IMR-90 (cell line): ENCODE measurements at regions not wholly inside any gene's neighbourhood (a gene's known extent, or its start where the extent isn't known, plus 50 kb on each side); places are given as distances from the start of the nearest gene placed in this dataset.

Experiments used
- ATAC-seq: fragments of 200-7000 bp; cut with Tn5 transposase; 2 replicates; pipeline ENCODE4 v1.9.1; 2020; ENCODE audit warnings: low read depth, mild to moderate bottlenecking, moderate library complexity
- BruUV-seq: library from RNA; stranded (reverse); fragments of 400-500 nt; replicated peaks from 2 replicates; lab custom pipeline; 2021; lab: Mats Ljungman, UMichigan
- CTCF ChIA-PET: fragments of 300-600 bp; formaldehyde crosslinking; extraction: SDS; loops from one replicate; lab custom pipeline; 2021; ENCODE audit warnings: antibody characterized with exemption; lab: Yijun Ruan, JAX
- POLR2A ChIA-PET: fragments of 300-600 bp; sonication (Branson Sonifier 250); formaldehyde crosslinking; loops from one replicate; lab custom pipeline; 2022; ENCODE audit warnings: antibody characterized with exemption; ENCODE audit not compliant: unreplicated experiment; lab: Charles Lee
- DNase-seq: peaks from one replicate; pipeline ENCODE4 v3.0.0; 2013
- H2AFZ ChIP-seq: replicated peaks from 2 replicates; pipeline ENCODE3; 2013; ENCODE audit warnings: low read length, mild to moderate bottlenecking; ENCODE audit not compliant: poor library complexity
- H2AK5ac ChIP-seq: 2 replicates; pipeline ENCODE4 v1.6.1; 2013; ENCODE audit warnings: low read depth, low read length, inconsistent platforms
- H2AK9ac ChIP-seq: replicated peaks from 2 replicates; pipeline ENCODE3; 2013; ENCODE audit warnings: mild to moderate bottlenecking, low read depth, low read length, moderate library complexity; ENCODE audit not compliant: poor library complexity
- H2BK120ac ChIP-seq: 2 replicates; pipeline ENCODE4 v1.6.1; 2013; ENCODE audit warnings: low read depth, low read length, inconsistent platforms
- H2BK15ac ChIP-seq: 3 replicates; pipeline ENCODE4 v1.6.1; 2013; ENCODE audit warnings: low read depth, low read length, inconsistent platforms
- H2BK20ac ChIP-seq: 2 replicates; pipeline ENCODE4 v1.6.1; 2013; ENCODE audit warnings: low read depth, mild to moderate bottlenecking, inconsistent platforms, low read length, moderate library complexity
- H2BK5ac ChIP-seq: 2 replicates; pipeline ENCODE4 v1.6.1; 2013; ENCODE audit warnings: mild to moderate bottlenecking, low read depth, low read length, inconsistent platforms; ENCODE audit not compliant: poor library complexity, severe bottlenecking
- H3K14ac ChIP-seq: replicated peaks from 2 replicates; pipeline ENCODE4 v1.6.1; 2013; ENCODE audit warnings: low read depth, low read length, inconsistent platforms
- H3K18ac ChIP-seq: 2 replicates; pipeline ENCODE4 v1.6.1; 2013; ENCODE audit warnings: low read depth, low read length, control low read depth
- H3K23ac ChIP-seq: 2 replicates; pipeline ENCODE4 v1.6.1; 2013; ENCODE audit warnings: low read depth, low read length, inconsistent platforms
- H3K27ac ChIP-seq: 2 replicates; pipeline ENCODE4 v1.5.1; 2013; ENCODE audit warnings: mild to moderate bottlenecking, control low read depth, low read length; ENCODE audit not compliant: insufficient read depth
- H3K27me3 ChIP-seq: 2 replicates; pipeline ENCODE4 v1.6.1; 2013; ENCODE audit warnings: low read length; ENCODE audit not compliant: control insufficient read depth, insufficient read depth
- H3K36me3 ChIP-seq: 2 replicates; pipeline ENCODE4 v1.6.1; 2013; ENCODE audit warnings: low read length, mixed read lengths; ENCODE audit not compliant: control insufficient read depth, insufficient read depth
- H3K4ac ChIP-seq: 2 replicates; pipeline ENCODE4 v1.6.1; 2013; ENCODE audit warnings: low read depth, low read length, inconsistent platforms
- H3K4me1 ChIP-seq: 2 replicates; pipeline ENCODE4 v1.6.1; 2013; ENCODE audit warnings: low read length, mixed read lengths; ENCODE audit not compliant: control insufficient read depth, insufficient read depth
- H3K4me2 ChIP-seq: 2 replicates; pipeline ENCODE4 v1.6.1; 2013; ENCODE audit warnings: low read depth, mild to moderate bottlenecking, control low read depth, low read length, moderate library complexity
- H3K4me3 ChIP-seq: 2 replicates; pipeline ENCODE4 v1.5.1; 2013; ENCODE audit warnings: low read depth, mild to moderate bottlenecking, control low read depth, low read length, moderate library complexity; ENCODE audit not compliant: insufficient read depth
- H3K56ac ChIP-seq: 2 replicates; pipeline ENCODE4 v1.6.1; 2013; ENCODE audit warnings: low read length, inconsistent platforms; ENCODE audit not compliant: insufficient read depth; ENCODE audit errors: extremely low read depth
- H3K79me1 ChIP-seq, 2 experiments: 2 replicates each; pipeline ENCODE4 v1.6.1; 2013; ENCODE audit warnings: low read length in 2 of 2, inconsistent platforms in 1 of 2, low read depth in 1 of 2
- H3K9ac ChIP-seq: 2 replicates; pipeline ENCODE4 v1.6.1; 2013; ENCODE audit warnings: low read depth, low read length, control low read depth
- H3K9me1 ChIP-seq: 2 replicates; pipeline ENCODE4 v1.6.1; 2013; ENCODE audit warnings: low read length, inconsistent platforms; ENCODE audit not compliant: insufficient read depth
- H3K9me3 ChIP-seq: 2 replicates; pipeline ENCODE4 v1.6.1; 2013; ENCODE audit warnings: low read length; ENCODE audit not compliant: control insufficient read depth, insufficient read depth
- H4K20me1 ChIP-seq: 2 replicates; pipeline ENCODE4 v1.6.1; 2013; ENCODE audit warnings: low read length, inconsistent platforms; ENCODE audit not compliant: insufficient read depth
- H4K5ac ChIP-seq: 2 replicates; pipeline ENCODE4 v1.6.1; 2013; ENCODE audit warnings: mild to moderate bottlenecking, low read depth, low read length, control low read depth
- H4K8ac ChIP-seq, 2 experiments: 2 replicates each; pipeline ENCODE4 v1.6.1; 2013; ENCODE audit warnings: low read depth in 2 of 2, low read length in 2 of 2, control low read depth in 1 of 2, inconsistent platforms in 1 of 2
- H4K91ac ChIP-seq: 2 replicates; pipeline ENCODE4 v1.6.1; 2013; ENCODE audit warnings: low read depth, low read length, inconsistent platforms; ENCODE audit not compliant: insufficient read depth
- BHLHE40 ChIP-seq: fragments of 150-350 bp; IDR thresholded peaks from 2 replicates; pipeline ENCODE4 v1.6.1; 2016; ENCODE audit warnings: mild to moderate bottlenecking, low read depth, low read length
- CEBPB ChIP-seq: IDR thresholded peaks from 2 replicates; pipeline ENCODE4 v1.6.1; 2012; ENCODE audit warnings: low read depth, low read length, improper control_type of control experiment
- CHD1 ChIP-seq: IDR thresholded peaks from 2 replicates; pipeline ENCODE4 v1.6.1; 2012; ENCODE audit warnings: low read depth, low read length, improper control_type of control experiment
- ELK1 ChIP-seq: fragments of 150-350 bp; IDR thresholded peaks from 2 replicates; pipeline ENCODE4 v1.6.1; 2016; ENCODE audit warnings: low read depth, mild to moderate bottlenecking, low read length, moderate library complexity, borderline replicate concordance
- FOS ChIP-seq: fragments of 150-350 bp; IDR thresholded peaks from 2 replicates; pipeline ENCODE4 v1.6.1; 2016; ENCODE audit warnings: low read depth, low read length
- MAFK ChIP-seq: IDR thresholded peaks from 2 replicates; pipeline ENCODE4 v1.6.1; 2012; ENCODE audit warnings: low read depth, low read length, improper control_type of control experiment
- MAZ ChIP-seq: IDR thresholded peaks from 2 replicates; pipeline ENCODE4 v1.6.1; 2012; ENCODE audit warnings: low read depth, mild to moderate bottlenecking, low read length, improper control_type of control experiment, moderate library complexity, borderline replicate concordance
- RCOR1 ChIP-seq: IDR thresholded peaks from 2 replicates; pipeline ENCODE4 v1.6.1; 2012; ENCODE audit warnings: mild to moderate bottlenecking, low read length, improper control_type of control experiment; ENCODE audit not compliant: insufficient replicate concordance
- RFX5 ChIP-seq: IDR thresholded peaks from 2 replicates; pipeline ENCODE4 v1.8.0; 2012; ENCODE audit warnings: low read depth, mild to moderate bottlenecking, low read length, moderate library complexity
- SMC3 ChIP-seq: fragments of 150-350 bp; IDR thresholded peaks from 2 replicates; pipeline ENCODE4 v1.6.1; 2016; ENCODE audit warnings: low read depth, mild to moderate bottlenecking, antibody characterized with exemption, low read length, moderate library complexity
- WGBS, 2 experiments: methylation state at CpG; one replicate each; pipeline versions ENCODE4 v1.1.5 to v1.1.7; 2013; ENCODE audit warnings: missing lambda C conversion rate in 2 of 2; ENCODE audit not compliant: insufficient read length in 1 of 2; ENCODE audit errors: extremely low coverage in 2 of 2; 5-methylcytosine and 5-hydroxymethylcytosine counted together
- dilution Hi-C: fragments of 300-500 bp; cut with HindIII; formaldehyde crosslinking; loops from one replicate; pipeline ENCODE4 v1.14.3; 2018; ENCODE audit warnings: low sequenced_read_pairs; ENCODE audit not compliant: unreplicated experiment
- in situ Hi-C: fragments of 300-500 bp; cut with MboI; formaldehyde crosslinking; loops from 3 replicates; pipeline ENCODE4 v1.14.3; 2019; ENCODE audit warnings: low sequenced_read_pairs, inconsistent platforms, mixed read lengths
- intact Hi-C: fragments of 100-400 bp; cut with micrococcal nuclease; formaldehyde crosslinking; loops from 2 replicates; pipeline ENCODE4 v1.10.0; 2022
- TF ChIP-seq, protein P1 (sequence below): conservative IDR thresholded peaks from 2 replicates; pipeline ENCODE4 v1.5.1; 2012; ENCODE audit warnings: mild to moderate bottlenecking, low read depth, low read length, improper control_type of control experiment
- TF ChIP-seq, protein P2 (sequence below): fragments of 150-350 bp; IDR thresholded peaks from 2 replicates; pipeline ENCODE4 v1.6.1; 2017; ENCODE audit warnings: mild to moderate bottlenecking, antibody characterized with exemption, low read length, low read depth

DNA sequence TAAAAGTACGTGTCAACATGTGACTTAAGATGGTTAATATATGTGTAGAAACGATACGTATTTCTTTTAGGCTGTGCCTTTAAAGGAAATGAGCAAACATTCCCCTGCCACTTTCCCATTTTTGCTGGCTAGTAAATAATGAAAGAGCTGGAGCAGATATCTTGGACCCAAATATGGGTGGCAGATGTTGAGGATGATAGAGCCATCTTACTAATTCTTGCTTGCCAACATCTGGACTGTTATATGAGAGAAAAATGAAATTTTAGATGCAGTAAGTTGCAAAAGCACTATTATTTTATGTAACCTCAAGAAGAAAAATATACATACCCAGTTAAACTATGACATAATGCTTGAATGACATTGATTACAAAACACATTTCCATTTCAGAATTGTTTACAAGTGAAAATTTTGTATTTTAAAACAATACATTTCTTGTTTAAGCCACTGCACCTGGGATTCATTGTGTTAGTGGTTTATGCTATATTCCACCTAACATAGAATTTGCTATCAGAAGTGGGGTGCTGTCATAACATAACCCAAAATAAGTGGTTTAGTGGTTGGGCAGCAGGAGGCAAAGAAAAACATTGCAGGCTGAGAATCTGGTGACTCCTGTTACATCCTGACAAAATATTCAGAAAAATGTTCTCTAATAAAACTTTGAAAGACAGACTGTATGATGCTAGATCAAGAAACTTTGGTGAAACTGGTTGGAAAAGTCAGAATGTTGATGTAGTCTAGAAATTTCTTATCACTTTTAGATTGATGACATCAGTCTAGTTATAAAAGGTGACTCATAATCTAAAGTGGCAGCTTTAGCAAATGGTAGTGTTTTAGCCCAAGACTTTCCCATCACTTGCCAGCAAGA is 305.0 kb downstream of the PTEN start:
- H3K4me3 ChIP-seq: no peak overlapping the region
- no peaks in the 10 kb centered on the region for H3K79me1 ChIP-seq
- H2BK5ac ChIP-seq: no peak overlapping the region
- no peak overlapping the region for H3K23ac ChIP-seq
- no peak overlapping the region for H3K4ac ChIP-seq
- no peak overlapping the region for H3K56ac ChIP-seq
- no peak overlapping the region for H4K5ac ChIP-seq
- no peak overlapping the region for H4K8ac ChIP-seq
- no peak overlapping the region for H2BK120ac ChIP-seq
- H3K27me3 ChIP-seq: no peaks in the 10 kb centered on the region
- H3K27ac ChIP-seq: no peak overlapping the region
- H4K91ac ChIP-seq: no peak overlapping the region
- no peaks in the 10 kb centered on the region for H3K4me1 ChIP-seq
- H2AK9ac ChIP-seq: no peak overlapping the region
- in situ Hi-C loops: no loop called here
- POLR2A ChIA-PET: no interaction called here
- H3K36me3 ChIP-seq: no peaks in the 10 kb centered on the region
- no peak overlapping the region for H3K9ac ChIP-seq
- H2AFZ ChIP-seq: no peak overlapping the region
- H2AK5ac ChIP-seq: no peak overlapping the region
- no CpG with 5 or more reads among the region's 3 CpGs for WGBS, 2 experiments
- no peaks in the 10 kb centered on the region for H3K9me1 ChIP-seq
- no TSS peak for BruUV-seq
- ATAC-seq: no peak
- TF ChIP-seq RFX5 (no peak), BHLHE40 (no peak), ELK1 (no peak), MAZ (no peak), SMC3 (no peak), CHD1 (no peak), CEBPB (no peak), MAFK (no peak), FOS (no peak), RCOR1 (no peak)
- TF ChIP-seq, protein P1, sequence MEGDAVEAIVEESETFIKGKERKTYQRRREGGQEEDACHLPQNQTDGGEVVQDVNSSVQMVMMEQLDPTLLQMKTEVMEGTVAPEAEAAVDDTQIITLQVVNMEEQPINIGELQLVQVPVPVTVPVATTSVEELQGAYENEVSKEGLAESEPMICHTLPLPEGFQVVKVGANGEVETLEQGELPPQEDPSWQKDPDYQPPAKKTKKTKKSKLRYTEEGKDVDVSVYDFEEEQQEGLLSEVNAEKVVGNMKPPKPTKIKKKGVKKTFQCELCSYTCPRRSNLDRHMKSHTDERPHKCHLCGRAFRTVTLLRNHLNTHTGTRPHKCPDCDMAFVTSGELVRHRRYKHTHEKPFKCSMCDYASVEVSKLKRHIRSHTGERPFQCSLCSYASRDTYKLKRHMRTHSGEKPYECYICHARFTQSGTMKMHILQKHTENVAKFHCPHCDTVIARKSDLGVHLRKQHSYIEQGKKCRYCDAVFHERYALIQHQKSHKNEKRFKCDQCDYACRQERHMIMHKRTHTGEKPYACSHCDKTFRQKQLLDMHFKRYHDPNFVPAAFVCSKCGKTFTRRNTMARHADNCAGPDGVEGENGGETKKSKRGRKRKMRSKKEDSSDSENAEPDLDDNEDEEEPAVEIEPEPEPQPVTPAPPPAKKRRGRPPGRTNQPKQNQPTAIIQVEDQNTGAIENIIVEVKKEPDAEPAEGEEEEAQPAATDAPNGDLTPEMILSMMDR: no peak
- TF ChIP-seq, protein P2, sequence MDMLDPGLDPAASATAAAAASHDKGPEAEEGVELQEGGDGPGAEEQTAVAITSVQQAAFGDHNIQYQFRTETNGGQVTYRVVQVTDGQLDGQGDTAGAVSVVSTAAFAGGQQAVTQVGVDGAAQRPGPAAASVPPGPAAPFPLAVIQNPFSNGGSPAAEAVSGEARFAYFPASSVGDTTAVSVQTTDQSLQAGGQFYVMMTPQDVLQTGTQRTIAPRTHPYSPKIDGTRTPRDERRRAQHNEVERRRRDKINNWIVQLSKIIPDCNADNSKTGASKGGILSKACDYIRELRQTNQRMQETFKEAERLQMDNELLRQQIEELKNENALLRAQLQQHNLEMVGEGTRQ: no peak
- H3K14ac ChIP-seq: no peak overlapping the region
- no peak overlapping the region for H2BK15ac ChIP-seq
- H4K20me1 ChIP-seq: no peaks in the 10 kb centered on the region
- H3K9me3 ChIP-seq: no peaks in the 10 kb centered on the region
- H3K4me2 ChIP-seq: no peak overlapping the region
- no peak overlapping the region for H3K18ac ChIP-seq
- intact Hi-C loops: no loop called here
- no peak for DNase-seq
- CTCF ChIA-PET: no interaction called here
- no peak overlapping the region for H2BK20ac ChIP-seq
- dilution Hi-C loops: no loop called here
